Osteocyte (in vitro differentiated cells): ENCODE measurements at regions not wholly inside any gene's neighbourhood (a gene's known extent, or its start where the extent isn't known, plus 50 kb on each side); places are given as distances from the start of the nearest gene placed in this dataset.

Experiments used
- DNase-seq: peaks from one replicate; pipeline ENCODE4 v3.0.0; 2021; ENCODE audit warnings: mixed read lengths; ENCODE audit not compliant: unreplicated experiment; ENCODE audit errors: extremely low spot score
- H3K27ac Mint-ChIP-seq: one replicate; pipeline ENCODE4 v1.8.0; 2021; ENCODE audit warnings: mild to moderate bottlenecking, mixed read lengths; ENCODE audit not compliant: unreplicated experiment
- H3K27me3 Mint-ChIP-seq: one replicate; pipeline ENCODE4 v1.8.0; 2021; ENCODE audit warnings: mixed read lengths; ENCODE audit not compliant: unreplicated experiment
- H3K36me3 Mint-ChIP-seq: one replicate; pipeline ENCODE4 v1.8.0; 2021; ENCODE audit warnings: mixed read lengths; ENCODE audit not compliant: unreplicated experiment
- H3K4me1 Mint-ChIP-seq: one replicate; pipeline ENCODE4 v1.8.0; 2021; ENCODE audit warnings: mixed read lengths; ENCODE audit not compliant: unreplicated experiment
- H3K4me3 Mint-ChIP-seq: one replicate; pipeline ENCODE4 v1.8.0; 2021; ENCODE audit warnings: mild to moderate bottlenecking, moderate library complexity, mixed read lengths; ENCODE audit not compliant: unreplicated experiment
- H3K9me3 Mint-ChIP-seq: one replicate; pipeline ENCODE4 v1.8.0; 2021; ENCODE audit warnings: mixed read lengths; ENCODE audit not compliant: unreplicated experiment
- TF ChIP-seq, protein P1 (sequence below): fragments of 200-600 bp; sonication (generic); IDR thresholded peaks from 2 replicates; pipeline ENCODE4 v1.5.0; 2021; ENCODE audit warnings: antibody characterized with exemption, mild to moderate bottlenecking, moderate library complexity

GRCh38 chr6:22030730-22031619, 265.9 kb downstream of the PRL start:
- Mint-ChIP-seq H3K36me3 (no peaks in the 10 kb centered on the region), H3K27me3 (no peaks in the 10 kb centered on the region), H3K4me3 (no peak overlapping the region), H3K4me1 (peaks cover 7% of the 10 kb centered on the region), H3K27ac (no peak overlapping the region), H3K9me3 (no peaks in the 10 kb centered on the region)
- TF ChIP-seq, protein P1, sequence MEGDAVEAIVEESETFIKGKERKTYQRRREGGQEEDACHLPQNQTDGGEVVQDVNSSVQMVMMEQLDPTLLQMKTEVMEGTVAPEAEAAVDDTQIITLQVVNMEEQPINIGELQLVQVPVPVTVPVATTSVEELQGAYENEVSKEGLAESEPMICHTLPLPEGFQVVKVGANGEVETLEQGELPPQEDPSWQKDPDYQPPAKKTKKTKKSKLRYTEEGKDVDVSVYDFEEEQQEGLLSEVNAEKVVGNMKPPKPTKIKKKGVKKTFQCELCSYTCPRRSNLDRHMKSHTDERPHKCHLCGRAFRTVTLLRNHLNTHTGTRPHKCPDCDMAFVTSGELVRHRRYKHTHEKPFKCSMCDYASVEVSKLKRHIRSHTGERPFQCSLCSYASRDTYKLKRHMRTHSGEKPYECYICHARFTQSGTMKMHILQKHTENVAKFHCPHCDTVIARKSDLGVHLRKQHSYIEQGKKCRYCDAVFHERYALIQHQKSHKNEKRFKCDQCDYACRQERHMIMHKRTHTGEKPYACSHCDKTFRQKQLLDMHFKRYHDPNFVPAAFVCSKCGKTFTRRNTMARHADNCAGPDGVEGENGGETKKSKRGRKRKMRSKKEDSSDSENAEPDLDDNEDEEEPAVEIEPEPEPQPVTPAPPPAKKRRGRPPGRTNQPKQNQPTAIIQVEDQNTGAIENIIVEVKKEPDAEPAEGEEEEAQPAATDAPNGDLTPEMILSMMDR, result no peak
- no peak for DNase-seq

GRCh38 chr6:22035690-22036089, 261.1 kb downstream of the PRL start:
- Mint-ChIP-seq H3K36me3 (peaks cover 6% of the 10 kb centered on the region), H3K9me3 (peaks cover 13% of the 10 kb centered on the region), H3K27me3 (no peaks in the 10 kb centered on the region), H3K27ac (no peak overlapping the region), H3K4me3 (no peak overlapping the region), H3K4me1 (no peaks in the 10 kb centered on the region)
- TF ChIP-seq, protein P1, result no peak
- no peak for DNase-seq

DNA sequence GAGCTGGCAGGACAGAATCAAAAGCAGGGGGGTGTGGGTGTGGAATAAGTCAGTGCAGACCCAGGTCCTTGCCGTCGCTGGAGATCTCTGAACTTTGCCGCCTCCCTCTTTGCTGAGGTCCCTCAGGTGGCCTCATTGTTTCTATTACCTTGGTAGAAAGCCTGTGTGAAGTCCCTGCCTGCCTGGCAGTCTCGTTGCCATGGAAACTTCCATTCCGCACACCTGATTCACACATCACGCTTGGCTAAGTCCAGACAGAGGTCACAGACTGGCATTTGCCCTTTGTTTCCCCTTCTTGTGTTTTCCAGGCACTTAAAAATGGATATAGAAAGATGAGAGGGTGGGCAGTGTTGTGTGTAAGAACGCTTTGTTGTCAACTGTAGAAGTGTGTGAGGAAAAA, 260.6 kb downstream of the PRL start:
- Mint-ChIP-seq H3K27ac (no peak overlapping the region), H3K4me3 (no peak overlapping the region), H3K9me3 (peaks cover 13% of the 10 kb centered on the region), H3K27me3 (no peaks in the 10 kb centered on the region), H3K4me1 (no peaks in the 10 kb centered on the region), H3K36me3 (peaks cover 6% of the 10 kb centered on the region)
- no peak for DNase-seq
- TF ChIP-seq, protein P1, result no peak

GRCh38 chr6:22036699-22037098, 260.1 kb downstream of the PRL start:
- peaks cover 13% of the 10 kb centered on the region for H3K9me3 Mint-ChIP-seq
- DNase-seq, result no peak
- no peak overlapping the region for H3K4me3 Mint-ChIP-seq
- peaks cover 6% of the 10 kb centered on the region for H3K36me3 Mint-ChIP-seq
- H3K27me3 Mint-ChIP-seq, result no peaks in the 10 kb centered on the region
- TF ChIP-seq, protein P1, result no peak
- H3K27ac Mint-ChIP-seq, result no peak overlapping the region
- no peaks in the 10 kb centered on the region for H3K4me1 Mint-ChIP-seq

DNA sequence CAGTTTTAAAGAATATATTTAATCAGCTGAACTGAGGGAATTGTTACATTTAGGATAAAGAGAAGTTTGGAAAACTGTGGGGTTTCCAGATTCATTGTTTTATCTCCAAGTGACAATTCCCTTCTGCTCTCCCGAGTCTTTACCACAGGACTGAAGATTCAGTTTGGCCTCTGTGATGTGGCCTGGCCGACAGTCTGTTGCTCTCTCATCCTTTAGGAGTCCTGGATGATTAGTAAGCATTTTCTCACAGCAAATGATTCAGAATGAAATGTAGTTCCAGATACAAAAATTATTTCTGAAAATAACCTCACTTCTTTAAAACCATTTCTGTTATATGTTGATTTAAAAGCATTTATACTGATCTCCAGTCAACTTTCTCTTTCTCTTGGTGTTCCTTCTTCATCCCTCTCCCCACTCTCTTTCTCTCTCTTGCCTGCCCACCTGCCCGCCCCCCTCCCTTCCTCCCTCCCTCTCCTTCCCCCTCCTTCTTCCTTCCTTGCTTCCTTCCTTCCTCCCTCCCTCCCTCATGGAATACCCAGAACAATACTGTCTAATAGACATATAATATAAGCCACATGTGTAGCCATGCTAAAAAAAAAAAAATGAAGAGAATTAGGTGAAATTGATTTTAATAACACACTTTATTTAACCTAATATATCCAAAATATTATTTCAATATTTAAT, 254.9 kb downstream of the PRL start:
- Mint-ChIP-seq H3K27ac (no peak overlapping the region), H3K36me3 (peaks cover 6% of the 10 kb centered on the region), H3K9me3 (peaks cover 13% of the 10 kb centered on the region), H3K27me3 (no peaks in the 10 kb centered on the region), H3K4me1 (no peaks in the 10 kb centered on the region), H3K4me3 (no peak overlapping the region)
- no peak for DNase-seq
- TF ChIP-seq, protein P1, result no peak
